GM23248 (cell line): ENCODE measurements at regions not wholly inside any gene's neighbourhood (a gene's known extent, or its start where the extent isn't known, plus 50 kb on each side); places are given as distances from the start of the nearest gene placed in this dataset.

Experiments
- EZH2 ChIP-seq: fragments of 200-600 bp; sonication (generic); IDR thresholded peaks from 2 replicates; pipeline ENCODE4 v1.6.1; 2018; ENCODE audit warnings: antibody characterized with exemption, mild to moderate bottlenecking; ENCODE audit not compliant: insufficient read depth, poor library complexity, severe bottlenecking
- EZH2phosphoT487 ChIP-seq: fragments of 200-600 bp; sonication (generic); IDR thresholded peaks from 2 replicates; pipeline ENCODE4 v1.6.1; 2018; ENCODE audit warnings: antibody characterized with exemption, moderate library complexity, mild to moderate bottlenecking, low read depth; ENCODE audit not compliant: insufficient read depth

GRCh38 chr17:54157542-54157941, 334.8 kb downstream of the KIF2B start:
- TF ChIP-seq EZH2: no peak
- TF ChIP-seq EZH2phosphoT487: no peak
